Thyroid gland (tissue), 4 donors: ENCODE measurements at regions not wholly inside any gene's neighbourhood (a gene's known extent, or its start where the extent isn't known, plus 50 kb on each side); places are given as distances from the start of the nearest gene placed in this dataset.

Experiments
- CTCF ChIP-seq, 6 experiments: fragments of 200-600 bp in 3 of 6; fragments of 450-650 bp in 3 of 6; sonication (generic) in 3 of 6; IDR thresholded peaks; one replicate each; pipeline ENCODE4 v1.5.1; 2016 to 2019; ENCODE audit warnings: antibody characterized with exemption in 6 of 6, mild to moderate bottlenecking in 2 of 6, inconsistent platforms in 1 of 6, moderate library complexity in 1 of 6
- POLR2A ChIP-seq, 2 donors: fragments of 450-650 bp; IDR thresholded peaks; one replicate each; pipeline ENCODE4 v1.6.1; 2017; ENCODE audit warnings: antibody characterized with exemption in 2 of 2, mild to moderate bottlenecking in 2 of 2, moderate library complexity in 1 of 2

- TF ChIP-seq CTCF (IDR thresholded peaks at IDR 0.05) (no peak), POLR2A (IDR thresholded peaks at IDR 0.05) (no peak)
These were observed 751.5 kb upstream of the CCDC179 start for GRCh38 chr11:23611726-23612125.
